GM12878 (cell line): ENCODE measurements at regions not wholly inside any gene's neighbourhood (a gene's known extent, or its start where the extent isn't known, plus 50 kb on each side); places are given as distances from the start of the nearest gene placed in this dataset.

Source experiments
- CTCF ChIP-seq, 3 experiments: IDR thresholded peaks in 2 of 3; conservative IDR thresholded peaks in 1 of 3; 2 replicates each; pipeline ENCODE4 v1.5.1; 2011; ENCODE audit warnings: low read depth in 3 of 3, low read length in 3 of 3, mild to moderate bottlenecking in 3 of 3, control low read depth in 2 of 3, moderate library complexity in 2 of 3, inconsistent platforms in 1 of 3, mixed read lengths in 1 of 3; ENCODE audit not compliant: control insufficient read depth in 2 of 3, insufficient read depth in 1 of 3; ENCODE audit errors: extremely low read depth in 1 of 3
- EZH2 ChIP-seq: IDR thresholded peaks from 2 replicates; pipeline ENCODE4 v1.6.1; 2012; ENCODE audit warnings: low read depth, mild to moderate bottlenecking, control low read depth, inconsistent platforms, low read length, borderline replicate concordance; ENCODE audit not compliant: control insufficient read depth
- NRF1 ChIP-seq: conservative IDR thresholded peaks from 2 replicates; pipeline ENCODE4 v1.6.1; 2011; ENCODE audit warnings: mild to moderate bottlenecking, low read depth, low read length, improper control_type of control experiment
- POLR2A ChIP-seq: IDR thresholded peaks from 2 replicates; pipeline ENCODE4 v1.6.1; 2011; ENCODE audit warnings: low read depth, mild to moderate bottlenecking, low read length
- POLR2AphosphoS5 ChIP-seq: IDR thresholded peaks from 2 replicates; pipeline ENCODE4 v1.6.1; 2011; ENCODE audit warnings: mild to moderate bottlenecking, low read length, inconsistent platforms
- SMAD1 ChIP-seq: fragments of 450-650 bp; IDR thresholded peaks from 2 replicates; pipeline ENCODE4 v1.6.1; 2018; ENCODE audit warnings: mild to moderate bottlenecking, low read depth; ENCODE audit not compliant: partially characterized antibody
- TBL1XR1 ChIP-seq: IDR thresholded peaks from 2 replicates; pipeline ENCODE4 v1.6.1; 2012; ENCODE audit warnings: low read depth, low read length, improper control_type of control experiment

- TF ChIP-seq POLR2AphosphoS5: no peak
- TF ChIP-seq SMAD1: no peak
- no peak for TF ChIP-seq CTCF (IDR thresholded peaks at IDR 0.05 in 2 of 3, conservative IDR thresholded peaks at IDR 0.05 in 1 of 3; ENCODE audit: control insufficient read depth in 2 of 3, extremely low read depth in 1 of 3, insufficient read depth in 1 of 3, low read depth in 3 of 3, low read length in 3 of 3)
- no peak for TF ChIP-seq EZH2
- no peak for TF ChIP-seq TBL1XR1
- no peak for TF ChIP-seq POLR2A
- TF ChIP-seq NRF1: no peak
Measured at GRCh38 chr2:7292154-7292691, 375.0 kb downstream of the RNF144A start.
